NCI-H2196 (cell line): ENCODE measurements at regions not wholly inside any gene's neighbourhood (a gene's known extent, or its start where the extent isn't known, plus 50 kb on each side); places are given as distances from the start of the nearest gene placed in this dataset.

ENCODE experiments used
- DNase-seq: peaks from one replicate; lab custom pipeline; 2025; ENCODE audit not compliant: unreplicated experiment; lab: John Stamatoyannopoulos, UW

- DNase-seq = no peak
Measured at GRCh38 chr18:72091369-72091768, 452.8 kb downstream of the CBLN2 start.

- no peak for DNase-seq
Measured at GRCh38 chr18:72089432-72089831, 454.7 kb downstream of the CBLN2 start.

- no peak for DNase-seq
Measured at GRCh38 chr18:72086421-72086820, 457.7 kb downstream of the CBLN2 start.

GRCh38 chr18:72075040-72075439, 469.1 kb downstream of the CBLN2 start:
- DNase-seq = no peak

GRCh38 chr18:72063001-72063400, 481.1 kb downstream of the CBLN2 start:
- no peak for DNase-seq

GRCh38 chr18:72058851-72059250, 485.3 kb downstream of the CBLN2 start:
- DNase-seq = no peak

GRCh38 chr18:72056171-72056570, 488.0 kb downstream of the CBLN2 start:
- DNase-seq = no peak

GRCh38 chr18:72041313-72042032, 502.7 kb downstream of the CBLN2 start:
- no peak for DNase-seq

GRCh38 chr18:72013427-72013850, 530.7 kb downstream of the CBLN2 start:
- DNase-seq = no peak

- no peak for DNase-seq
Measured at GRCh38 chr18:71998547-71999097, 545.5 kb downstream of the CBLN2 start.

- no peak for DNase-seq
Measured at GRCh38 chr18:71995904-71996465, 548.2 kb downstream of the CBLN2 start.

GRCh38 chr18:71994273-71994672, 549.9 kb downstream of the CBLN2 start:
- no peak for DNase-seq

- no peak for DNase-seq
Measured at GRCh38 chr18:71989616-71990015, 554.5 kb downstream of the CBLN2 start.

GRCh38 chr18:71986351-71987050, 557.6 kb downstream of the CBLN2 start:
- no peak for DNase-seq

- DNase-seq = no peak
Measured at GRCh38 chr18:71976744-71977143, 567.4 kb downstream of the CBLN2 start.

GRCh38 chr18:71966791-71967190, 577.4 kb downstream of the CBLN2 start:
- no peak for DNase-seq

- DNase-seq = no peak
Measured at GRCh38 chr18:71958605-71959004, 585.5 kb downstream of the CBLN2 start.

GRCh38 chr18:71951001-71951400, 593.1 kb downstream of the CBLN2 start:
- DNase-seq = no peak

GRCh38 chr18:71942433-71942832, 601.7 kb downstream of the CBLN2 start:
- DNase-seq = no peak

GRCh38 chr18:71939483-71939882, 604.7 kb downstream of the CBLN2 start:
- DNase-seq = no peak

GRCh38 chr18:71936744-71937143, 607.4 kb downstream of the CBLN2 start:
- DNase-seq = no peak

- no peak for DNase-seq
Measured at GRCh38 chr18:71919211-71919610, 624.9 kb downstream of the CBLN2 start.
